Dendritic cell treated with granulocyte-macrophage colony-stimulating factor and Interleukin-4, amounts not matched to agents 40 ng/mL and 50 ng/mL, for 4 days (primary cell): ENCODE measurements at regions not wholly inside any gene's neighbourhood (a gene's known extent, or its start where the extent isn't known, plus 50 kb on each side); places are given as distances from the start of the nearest gene placed in this dataset.
"Not testable (repeated sequence)": the region's sequence is repeated elsewhere in the genome, so short reads cannot be mapped to it uniquely, and the experiment has no call there.

Experiments
- H3K27ac Mint-ChIP-seq: one replicate; pipeline ENCODE4 v1.8.0; 2022; ENCODE audit warnings: mild to moderate bottlenecking, mixed read lengths
- H3K27me3 Mint-ChIP-seq: one replicate; pipeline ENCODE4 v1.8.0; 2022; ENCODE audit warnings: mild to moderate bottlenecking, mixed read lengths
- H3K36me3 Mint-ChIP-seq: one replicate; pipeline ENCODE4 v1.8.0; 2022; ENCODE audit warnings: low read depth, mixed read lengths
- H3K4me1 Mint-ChIP-seq: one replicate; pipeline ENCODE4 v1.8.0; 2022; ENCODE audit warnings: low read depth, mixed read lengths
- H3K4me3 Mint-ChIP-seq: one replicate; pipeline ENCODE4 v1.8.0; 2022; ENCODE audit warnings: mild to moderate bottlenecking, moderate library complexity, mixed read lengths
- H3K9me3 Mint-ChIP-seq: one replicate; pipeline ENCODE4 v1.8.0; 2022; ENCODE audit warnings: mixed read lengths
- intact Hi-C: fragments of 100-400 bp; cut with micrococcal nuclease; formaldehyde crosslinking; loops from one replicate; pipeline ENCODE4 v1.15.0; 2022

GRCh38 chr6:156242206-156242605 is 535.0 kb upstream of the ARID1B start:
- no peak overlapping the region for H3K4me3 Mint-ChIP-seq
- H3K9me3 Mint-ChIP-seq = no peaks in the 10 kb centered on the region
- intact Hi-C loops = no loop called here
- H3K27ac Mint-ChIP-seq = no peak overlapping the region
- H3K27me3 Mint-ChIP-seq = no peaks in the 10 kb centered on the region
- H3K36me3 Mint-ChIP-seq = no peaks in the 10 kb centered on the region
- no peaks in the 10 kb centered on the region for H3K4me1 Mint-ChIP-seq

- H3K4me1 Mint-ChIP-seq = no peaks in the 10 kb centered on the region
- H3K9me3 Mint-ChIP-seq = peaks cover 15% of the 10 kb centered on the region
- intact Hi-C loops = no loop called here
- H3K36me3 Mint-ChIP-seq = no peaks in the 10 kb centered on the region
- H3K4me3 Mint-ChIP-seq = no peak overlapping the region
- no peaks in the 10 kb centered on the region for H3K27me3 Mint-ChIP-seq
- no peak overlapping the region for H3K27ac Mint-ChIP-seq
Observed at GRCh38 chr6:156231026-156231765, 546.0 kb upstream of the ARID1B start.

GRCh38 chr6:156219973-156220372 is 557.2 kb upstream of the ARID1B start:
- Mint-ChIP-seq H3K4me3 (no peak overlapping the region), H3K27me3 (no peaks in the 10 kb centered on the region), H3K27ac (no peak overlapping the region), H3K9me3 (peaks cover 25% of the 10 kb centered on the region), H3K4me1 (no peaks in the 10 kb centered on the region), H3K36me3 (no peaks in the 10 kb centered on the region)
- intact Hi-C loops = no loop called here

GRCh38 chr6:156205678-156206077 is 571.5 kb upstream of the ARID1B start:
- H3K27me3 Mint-ChIP-seq = no peaks in the 10 kb centered on the region
- intact Hi-C loops = no loop called here
- H3K4me3 Mint-ChIP-seq = no peak overlapping the region
- H3K4me1 Mint-ChIP-seq = no peaks in the 10 kb centered on the region
- H3K9me3 Mint-ChIP-seq = peaks cover 30% of the 10 kb centered on the region
- no peaks in the 10 kb centered on the region for H3K36me3 Mint-ChIP-seq
- no peak overlapping the region for H3K27ac Mint-ChIP-seq

GRCh38 chr6:156199182-156199581 is 578.0 kb upstream of the ARID1B start:
- peaks cover 11% of the 10 kb centered on the region for H3K4me1 Mint-ChIP-seq
- no peaks in the 10 kb centered on the region for H3K36me3 Mint-ChIP-seq
- H3K27me3 Mint-ChIP-seq = no peaks in the 10 kb centered on the region
- H3K27ac Mint-ChIP-seq = no peak overlapping the region
- H3K4me3 Mint-ChIP-seq = no peak overlapping the region
- intact Hi-C loops = no loop called here
- H3K9me3 Mint-ChIP-seq = peaks cover 5% of the 10 kb centered on the region

- Mint-ChIP-seq H3K36me3 (no peaks in the 10 kb centered on the region), H3K27ac (no peak overlapping the region), H3K27me3 (no peaks in the 10 kb centered on the region), H3K4me1 (peaks cover 11% of the 10 kb centered on the region), H3K4me3 (no peak overlapping the region), H3K9me3 (peaks cover 8% of the 10 kb centered on the region)
- intact Hi-C loops = no loop called here
Observed at GRCh38 chr6:156197513-156197912, 579.7 kb upstream of the ARID1B start.

GRCh38 chr6:156194981-156195380 is 582.2 kb upstream of the ARID1B start:
- Mint-ChIP-seq H3K27me3 (no peaks in the 10 kb centered on the region), H3K36me3 (no peaks in the 10 kb centered on the region), H3K4me1 (peaks cover 11% of the 10 kb centered on the region), H3K27ac (no peak overlapping the region), H3K9me3 (peaks cover 8% of the 10 kb centered on the region), H3K4me3 (no peak overlapping the region)
- intact Hi-C loops = no loop called here

GRCh38 chr6:156193381-156193780 is 583.8 kb upstream of the ARID1B start:
- Mint-ChIP-seq H3K9me3 (peaks cover 8% of the 10 kb centered on the region), H3K4me3 (no peak overlapping the region), H3K27ac (no peak overlapping the region), H3K4me1 (peaks cover 11% of the 10 kb centered on the region), H3K27me3 (no peaks in the 10 kb centered on the region), H3K36me3 (no peaks in the 10 kb centered on the region)
- intact Hi-C loops = no loop called here

GRCh38 chr6:156191895-156192294 is 585.3 kb upstream of the ARID1B start:
- Mint-ChIP-seq H3K9me3 (peaks cover 8% of the 10 kb centered on the region), H3K36me3 (no peaks in the 10 kb centered on the region), H3K4me3 (no peak overlapping the region), H3K27me3 (no peaks in the 10 kb centered on the region), H3K27ac (no peak overlapping the region), H3K4me1 (no peaks in the 10 kb centered on the region)
- intact Hi-C loops = no loop called here

GRCh38 chr6:156191390-156191789 is 585.8 kb upstream of the ARID1B start:
- H3K4me1 Mint-ChIP-seq, H3K27me3 Mint-ChIP-seq, H3K4me3 Mint-ChIP-seq, H3K27ac Mint-ChIP-seq, H3K9me3 Mint-ChIP-seq, intact Hi-C loops, H3K36me3 Mint-ChIP-seq: not testable (repeated sequence)

- no peak overlapping the region for H3K27ac Mint-ChIP-seq
Observed at GRCh38 chr6:156190270-156190669, 586.9 kb upstream of the ARID1B start.

GRCh38 chr6:156189714-156190113 is 587.5 kb upstream of the ARID1B start:
- no peaks in the 10 kb centered on the region for H3K27me3 Mint-ChIP-seq
- no peaks in the 10 kb centered on the region for H3K36me3 Mint-ChIP-seq
- intact Hi-C loops = no loop called here
- H3K4me1 Mint-ChIP-seq = no peaks in the 10 kb centered on the region
- no peak overlapping the region for H3K27ac Mint-ChIP-seq
- H3K4me3 Mint-ChIP-seq = no peak overlapping the region
- peaks cover 8% of the 10 kb centered on the region for H3K9me3 Mint-ChIP-seq

More at GRCh38 chr6:156190270-156190669, 586.9 kb upstream of the ARID1B start:
- peaks cover 8% of the 10 kb centered on the region for H3K9me3 Mint-ChIP-seq
- H3K27me3 Mint-ChIP-seq = no peaks in the 10 kb centered on the region
- no peaks in the 10 kb centered on the region for H3K4me1 Mint-ChIP-seq
- no peak overlapping the region for H3K4me3 Mint-ChIP-seq
- intact Hi-C loops = no loop called here
- no peaks in the 10 kb centered on the region for H3K36me3 Mint-ChIP-seq

- H3K4me3 Mint-ChIP-seq = no peak overlapping the region
- H3K27me3 Mint-ChIP-seq = no peaks in the 10 kb centered on the region
- intact Hi-C loops = no loop called here
- no peaks in the 10 kb centered on the region for H3K4me1 Mint-ChIP-seq
- H3K27ac Mint-ChIP-seq = no peak overlapping the region
- no peaks in the 10 kb centered on the region for H3K36me3 Mint-ChIP-seq
- peaks cover 3% of the 10 kb centered on the region for H3K9me3 Mint-ChIP-seq
Observed at GRCh38 chr6:156189195-156189594, 588.0 kb upstream of the ARID1B start.

- Mint-ChIP-seq H3K27ac (no peak overlapping the region), H3K27me3 (no peaks in the 10 kb centered on the region), H3K4me1 (no peaks in the 10 kb centered on the region), H3K4me3 (no peak overlapping the region), H3K36me3 (no peaks in the 10 kb centered on the region), H3K9me3 (no peaks in the 10 kb centered on the region)
- intact Hi-C loops = no loop called here
Observed at GRCh38 chr6:156185113-156185512, 592.1 kb upstream of the ARID1B start.

GRCh38 chr6:156183678-156184077 is 593.5 kb upstream of the ARID1B start:
- H3K27me3 Mint-ChIP-seq = no peaks in the 10 kb centered on the region
- H3K4me1 Mint-ChIP-seq = no peaks in the 10 kb centered on the region
- intact Hi-C loops = no loop called here
- H3K4me3 Mint-ChIP-seq = no peak overlapping the region
- H3K36me3 Mint-ChIP-seq = no peaks in the 10 kb centered on the region
- no peak overlapping the region for H3K27ac Mint-ChIP-seq
- no peaks in the 10 kb centered on the region for H3K9me3 Mint-ChIP-seq
